Mucosa of descending colon (tissue), 3 donors: ENCODE measurements at regions not wholly inside any gene's neighbourhood (a gene's known extent, or its start where the extent isn't known, plus 50 kb on each side); places are given as distances from the start of the nearest gene placed in this dataset.

Experiments
- ATAC-seq: fragments of 200-7000 bp; cut with Tn5 transposase; one replicate; pipeline ENCODE4 v1.9.1; 2020; ENCODE audit warnings: mild to moderate bottlenecking, moderate library complexity
- DNase-seq, 3 donors: peaks; one replicate each; pipeline ENCODE4 v3.0.0-alpha.2; 2020
- H3K36me3 ChIP-seq: fragments of 200-600 bp; one replicate; pipeline ENCODE4 v1.8.0; 2021; ENCODE audit warnings: low read depth, mild to moderate bottlenecking
- H3K4me1 ChIP-seq: fragments of 200-600 bp; one replicate; pipeline ENCODE4 v1.8.0; 2021; ENCODE audit warnings: low read depth, mild to moderate bottlenecking
- H3K4me3 ChIP-seq: fragments of 200-600 bp; one replicate; pipeline ENCODE4 v1.8.0; 2021; ENCODE audit warnings: mild to moderate bottlenecking
- H3K9me3 ChIP-seq: fragments of 200-600 bp; one replicate; pipeline ENCODE4 v1.8.0; 2021; ENCODE audit warnings: mild to moderate bottlenecking
- CTCF ChIP-seq: fragments of 200-600 bp; IDR thresholded peaks from one replicate; pipeline ENCODE4 v1.8.0; 2022; ENCODE audit warnings: antibody characterized with exemption, mild to moderate bottlenecking
- intact Hi-C, 2 donors: fragments of 100-400 bp; cut with DNase I in 1 of 2; cut with micrococcal nuclease in 1 of 2; formaldehyde crosslinking; loops; one replicate each; pipeline versions ENCODE4 v1.11.0 to v1.11.1; 2022; cut with DNase I, micrococcal nuclease
- donor health status: DM: no; HTN: no; CAD: no; lungs with moderate emphysema.
- donor health status: DM: no; HTN: no; CAD: no.
- donor health status: DM: no; HTN: yes; CAD: no.

GRCh38 chr12:125775507-125775906 is 710.3 kb downstream of the AACS start:
- H3K9me3 ChIP-seq = peaks cover 30% of the 10 kb centered on the region
- ATAC-seq (no peak), DNase-seq (no peak)
- H3K36me3 ChIP-seq = no peaks in the 10 kb centered on the region
- no peak overlapping the region for H3K4me3 ChIP-seq
- TF ChIP-seq CTCF = no peak
- intact Hi-C loops = no loop called here
- no peaks in the 10 kb centered on the region for H3K4me1 ChIP-seq

- Histone ChIP-seq H3K36me3 (no peaks in the 10 kb centered on the region), H3K9me3 (peaks cover 26% of the 10 kb centered on the region), H3K4me3 (no peak overlapping the region), H3K4me1 (no peaks in the 10 kb centered on the region)
- TF ChIP-seq CTCF = no peak
- no peak for DNase-seq
- no peak for ATAC-seq
- intact Hi-C loops = no loop called here
These were observed 711.0 kb downstream of the AACS start for GRCh38 chr12:125776212-125776611.

- DNase-seq (no peak), ATAC-seq (no peak)
- intact Hi-C loops = no loop called here
- Histone ChIP-seq H3K4me1 (no peaks in the 10 kb centered on the region), H3K4me3 (no peak overlapping the region), H3K36me3 (no peaks in the 10 kb centered on the region), H3K9me3 (peaks cover 37% of the 10 kb centered on the region)
- no peak for TF ChIP-seq CTCF
These were observed 720.9 kb downstream of the AACS start for GRCh38 chr12:125786143-125786542.

GRCh38 chr12:125794401-125794800 is 729.2 kb downstream of the AACS start:
- H3K36me3 ChIP-seq = no peaks in the 10 kb centered on the region
- H3K4me1 ChIP-seq = no peaks in the 10 kb centered on the region
- H3K9me3 ChIP-seq = peaks cover 61% of the 10 kb centered on the region
- no peak for DNase-seq
- no peak overlapping the region for H3K4me3 ChIP-seq
- ATAC-seq = no peak
- intact Hi-C loops = no loop called here
- TF ChIP-seq CTCF = no peak

GRCh38 chr12:125797421-125798175 is 732.4 kb downstream of the AACS start:
- Histone ChIP-seq H3K9me3 (peaks cover 53% of the 10 kb centered on the region), H3K36me3 (no peaks in the 10 kb centered on the region), H3K4me3 (no peak overlapping the region), H3K4me1 (no peaks in the 10 kb centered on the region)
- TF ChIP-seq CTCF = no peak
- no peak for DNase-seq
- no peak for ATAC-seq
- intact Hi-C loops = no loop called here

GRCh38 chr12:125804660-125805059 is 739.4 kb downstream of the AACS start:
- no peak for TF ChIP-seq CTCF

More at GRCh38 chr12:125804660-125805059, 739.4 kb downstream of the AACS start:
- DNase-seq = no peak
- H3K4me3 ChIP-seq = no peak overlapping the region
- ATAC-seq = no peak
- intact Hi-C loops = no loop called here
- H3K4me1 ChIP-seq = no peaks in the 10 kb centered on the region
- peaks cover 27% of the 10 kb centered on the region for H3K9me3 ChIP-seq
- no peaks in the 10 kb centered on the region for H3K36me3 ChIP-seq
